GM13977 (cell line): ENCODE measurements at regions not wholly inside any gene's neighbourhood (a gene's known extent, or its start where the extent isn't known, plus 50 kb on each side); places are given as distances from the start of the nearest gene placed in this dataset.

ENCODE experiments used
- DNase-seq: peaks from one replicate; pipeline ENCODE4 v3.0.0; 2012; ENCODE audit warnings: low spot score
- in situ Hi-C: fragments of 300-500 bp; cut with MboI; formaldehyde crosslinking; loops from one replicate; pipeline ENCODE4 v1.12.0; 2022; ENCODE audit warnings: low sequenced_read_pairs, low pct_unique_long_range_greater_than_20kb, mixed read lengths, inconsistent platforms; ENCODE audit not compliant: unreplicated experiment
- TF ChIP-seq, protein P1 (sequence below): IDR thresholded peaks from 2 replicates; pipeline ENCODE4 v1.5.1; 2012; ENCODE audit warnings: mild to moderate bottlenecking, control low read depth; ENCODE audit not compliant: insufficient read depth; ENCODE audit errors: extremely low read depth, missing control alignments

DNA sequence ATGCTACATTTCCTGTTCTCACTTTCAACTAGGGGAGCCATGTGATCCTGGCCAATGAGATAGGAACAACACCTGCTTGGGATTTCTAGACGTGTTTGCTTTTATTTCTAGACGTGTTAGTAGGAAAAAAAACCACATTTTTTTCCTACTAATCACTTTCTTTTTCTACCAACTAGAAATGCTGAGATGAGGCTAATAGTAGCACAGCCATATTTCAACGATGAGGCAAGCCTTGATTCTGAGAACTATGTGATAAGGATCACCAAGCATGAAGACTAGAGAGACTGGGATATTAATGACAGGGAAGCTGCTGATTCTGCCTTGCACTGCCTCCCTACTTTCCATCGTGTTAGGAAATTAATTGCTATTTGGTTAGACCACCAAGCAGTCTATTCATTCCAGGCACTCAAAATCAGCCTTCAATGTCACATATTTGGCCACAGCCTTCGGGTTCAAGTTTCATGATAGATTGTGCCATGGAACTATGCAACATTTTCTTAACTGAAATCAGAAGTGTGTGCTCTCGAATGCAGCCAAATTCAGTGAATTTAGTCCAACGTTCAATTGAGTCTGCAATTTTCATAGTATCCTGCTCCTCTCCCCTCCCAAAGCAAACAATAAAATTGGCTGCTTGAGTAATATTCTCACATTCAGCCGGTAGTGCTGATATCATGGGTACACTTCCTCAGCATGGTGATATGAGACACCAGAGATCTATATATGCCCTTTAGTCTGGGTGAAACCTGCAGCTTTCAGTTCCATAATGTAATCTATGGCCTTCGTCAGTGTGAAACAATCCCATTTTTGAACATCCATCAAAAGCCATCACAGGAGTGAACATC lies 98.1 kb downstream of the GPR37 start:
- in situ Hi-C loops: no loop called here
- no peak for DNase-seq
- TF ChIP-seq, protein P1, sequence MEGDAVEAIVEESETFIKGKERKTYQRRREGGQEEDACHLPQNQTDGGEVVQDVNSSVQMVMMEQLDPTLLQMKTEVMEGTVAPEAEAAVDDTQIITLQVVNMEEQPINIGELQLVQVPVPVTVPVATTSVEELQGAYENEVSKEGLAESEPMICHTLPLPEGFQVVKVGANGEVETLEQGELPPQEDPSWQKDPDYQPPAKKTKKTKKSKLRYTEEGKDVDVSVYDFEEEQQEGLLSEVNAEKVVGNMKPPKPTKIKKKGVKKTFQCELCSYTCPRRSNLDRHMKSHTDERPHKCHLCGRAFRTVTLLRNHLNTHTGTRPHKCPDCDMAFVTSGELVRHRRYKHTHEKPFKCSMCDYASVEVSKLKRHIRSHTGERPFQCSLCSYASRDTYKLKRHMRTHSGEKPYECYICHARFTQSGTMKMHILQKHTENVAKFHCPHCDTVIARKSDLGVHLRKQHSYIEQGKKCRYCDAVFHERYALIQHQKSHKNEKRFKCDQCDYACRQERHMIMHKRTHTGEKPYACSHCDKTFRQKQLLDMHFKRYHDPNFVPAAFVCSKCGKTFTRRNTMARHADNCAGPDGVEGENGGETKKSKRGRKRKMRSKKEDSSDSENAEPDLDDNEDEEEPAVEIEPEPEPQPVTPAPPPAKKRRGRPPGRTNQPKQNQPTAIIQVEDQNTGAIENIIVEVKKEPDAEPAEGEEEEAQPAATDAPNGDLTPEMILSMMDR: no peak

DNA sequence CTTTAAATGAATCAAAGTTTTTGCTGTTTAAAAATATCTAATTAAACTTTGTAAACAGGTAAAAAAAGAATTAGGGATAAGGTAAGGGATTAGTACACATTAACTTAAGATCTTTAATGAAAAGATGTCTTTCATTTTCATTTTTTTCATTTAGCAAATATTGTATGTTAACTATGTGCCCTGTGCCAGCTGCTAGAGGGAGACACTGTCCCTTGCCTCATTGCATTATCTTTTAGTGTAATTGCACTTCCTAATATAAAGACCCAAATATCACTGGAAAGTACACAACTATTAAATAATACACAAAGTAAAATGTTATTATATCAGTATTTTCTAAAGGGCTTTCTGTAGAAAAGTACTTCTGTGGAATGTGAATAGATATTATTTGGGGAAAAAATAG lies 102.7 kb downstream of the GPR37 start:
- no peak for DNase-seq
- TF ChIP-seq, protein P1: no peak
- in situ Hi-C loops: no loop called here

DNA sequence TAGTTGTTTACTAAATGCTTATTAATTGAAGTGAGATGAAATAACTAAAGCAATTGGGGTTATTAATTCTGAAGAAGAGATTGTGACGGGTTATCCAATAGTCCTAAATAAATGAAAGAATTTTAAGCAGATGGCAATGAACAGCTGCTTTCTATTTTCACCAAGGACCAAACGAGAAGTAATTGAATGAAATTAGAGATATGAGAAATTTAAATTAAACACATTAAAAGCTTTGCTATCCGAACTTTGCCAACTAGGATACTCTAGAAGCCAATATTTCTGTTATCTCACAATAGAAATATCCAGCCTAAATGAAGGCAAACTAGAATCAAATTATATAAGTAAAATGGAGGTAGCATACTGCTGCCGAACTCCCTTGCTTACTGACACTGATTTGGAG lies 103.2 kb downstream of the GPR37 start:
- DNase-seq: no peak
- in situ Hi-C loops: no loop called here
- TF ChIP-seq, protein P1: no peak

DNA sequence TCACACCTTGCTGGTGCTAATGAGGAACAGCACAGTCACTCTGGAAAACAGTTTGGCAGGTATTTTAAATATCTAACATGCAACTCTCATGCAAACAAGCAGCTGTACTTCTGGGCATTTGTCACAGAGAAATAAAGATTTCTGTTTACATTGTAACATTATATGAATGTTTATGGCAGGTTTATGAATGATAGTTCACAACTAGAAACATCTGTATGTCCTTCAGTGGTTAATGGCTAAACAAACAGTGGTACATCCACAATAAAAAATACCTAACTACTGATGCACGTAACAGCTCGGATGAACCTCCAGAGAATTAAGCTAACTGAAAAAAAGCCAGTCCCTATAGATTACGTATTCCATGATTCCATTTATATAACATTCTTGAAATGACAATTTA lies 109.6 kb downstream of the GPR37 start:
- TF ChIP-seq, protein P1: no peak
- in situ Hi-C loops: no loop called here
- DNase-seq: no peak

DNA sequence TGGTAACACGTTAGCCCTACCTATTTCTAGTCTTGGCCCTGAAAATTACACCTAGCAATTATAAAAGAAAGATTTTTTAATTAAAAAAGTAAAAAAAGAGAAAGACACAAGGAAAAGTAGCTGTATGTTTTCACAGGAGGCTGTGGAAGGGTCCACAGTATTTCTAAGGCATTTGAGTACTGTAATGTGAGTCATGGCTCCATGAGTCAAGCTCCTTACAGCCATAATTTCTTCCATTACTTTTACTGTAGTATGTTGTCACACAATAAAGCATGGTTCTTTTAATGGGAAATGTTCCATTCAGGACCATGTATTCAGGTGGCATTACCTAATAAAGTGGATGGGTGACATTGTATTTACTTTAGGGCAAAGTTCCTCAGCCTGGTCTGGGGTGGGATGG lies 113.4 kb downstream of the GPR37 start:
- DNase-seq: no peak

DNA sequence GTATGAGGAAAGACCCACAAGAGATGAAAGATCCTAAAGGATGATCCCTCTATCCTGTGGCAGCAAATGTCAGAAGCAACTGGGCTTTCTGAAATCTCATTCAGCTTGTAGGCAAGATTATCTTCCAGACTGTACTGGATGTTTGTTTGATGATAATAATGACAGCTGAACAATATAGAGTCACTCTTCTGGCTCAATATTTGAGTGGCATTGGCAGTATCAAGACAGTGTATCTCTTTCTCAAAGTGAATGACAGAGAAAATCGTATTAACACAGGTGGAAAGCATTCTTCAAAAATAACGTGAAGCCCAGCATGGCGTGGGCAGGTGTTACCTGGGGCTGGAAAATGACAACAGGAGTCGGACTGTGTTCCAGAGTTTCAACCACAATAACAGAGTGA lies 114.5 kb downstream of the GPR37 start:
- in situ Hi-C loops: no loop called here
- no peak for DNase-seq
- TF ChIP-seq, protein P1: no peak

More for the DNA sequence above, 113.4 kb downstream of the GPR37 start:
- in situ Hi-C loops: no loop called here
- TF ChIP-seq, protein P1: no peak
